GM12892 (cell line): ENCODE measurements at regions not wholly inside any gene's neighbourhood (a gene's known extent, or its start where the extent isn't known, plus 50 kb on each side); places are given as distances from the start of the nearest gene placed in this dataset.

Source experiments
- DNase-seq: peaks from one replicate; pipeline ENCODE4 v3.0.0; 2011; ENCODE audit not compliant: insufficient read length
- FAIRE-seq: peaks from 2 replicates; lab custom pipeline; 2011; peaks lifted over from hg19 to GRCh38; lab: Jason Lieb, UNC
- POLR2A ChIP-seq: IDR thresholded peaks from 2 replicates; pipeline ENCODE4 v1.6.1; 2011; ENCODE audit warnings: low read depth, low read length, control low read depth
- POLR2AphosphoS5 ChIP-seq: IDR thresholded peaks from 2 replicates; pipeline ENCODE4 v1.6.1; 2011; ENCODE audit warnings: low read depth, low read length, control low read depth
- TAF1 ChIP-seq: IDR thresholded peaks from 2 replicates; pipeline ENCODE4 v1.6.1; 2011; ENCODE audit warnings: low read depth, mild to moderate bottlenecking, control low read depth, low read length, borderline replicate concordance

- no peak for TF ChIP-seq POLR2A
- TF ChIP-seq TAF1 = no peak
- TF ChIP-seq POLR2AphosphoS5 = no peak
- FAIRE-seq (no peak), DNase-seq (no peak)
These were observed 217.3 kb upstream of the CRY1 start for GRCh38 chr12:107310621-107311020.

DNA sequence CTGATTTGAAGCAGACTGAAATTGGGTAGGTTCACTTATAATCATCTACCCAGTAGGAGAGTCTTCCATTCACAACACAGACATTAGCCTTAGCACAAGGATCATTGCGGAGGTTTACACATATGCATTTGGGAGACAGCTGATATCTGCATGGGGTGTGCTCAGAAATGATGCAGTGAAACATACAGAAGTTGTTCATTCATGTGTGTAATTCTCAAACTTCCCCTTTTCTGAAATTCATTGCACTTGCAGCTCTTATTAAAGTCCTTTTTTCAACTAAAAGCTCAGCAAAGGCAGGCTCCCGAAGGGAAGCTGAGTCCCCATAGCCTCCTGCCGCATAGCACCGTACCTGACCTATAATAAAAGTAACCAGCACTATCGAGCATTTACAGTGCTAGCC, 218.3 kb upstream of the CRY1 start:
- no peak for FAIRE-seq
- TF ChIP-seq POLR2A (no peak), TAF1 (no peak), POLR2AphosphoS5 (no peak)
- DNase-seq = no peak

DNA sequence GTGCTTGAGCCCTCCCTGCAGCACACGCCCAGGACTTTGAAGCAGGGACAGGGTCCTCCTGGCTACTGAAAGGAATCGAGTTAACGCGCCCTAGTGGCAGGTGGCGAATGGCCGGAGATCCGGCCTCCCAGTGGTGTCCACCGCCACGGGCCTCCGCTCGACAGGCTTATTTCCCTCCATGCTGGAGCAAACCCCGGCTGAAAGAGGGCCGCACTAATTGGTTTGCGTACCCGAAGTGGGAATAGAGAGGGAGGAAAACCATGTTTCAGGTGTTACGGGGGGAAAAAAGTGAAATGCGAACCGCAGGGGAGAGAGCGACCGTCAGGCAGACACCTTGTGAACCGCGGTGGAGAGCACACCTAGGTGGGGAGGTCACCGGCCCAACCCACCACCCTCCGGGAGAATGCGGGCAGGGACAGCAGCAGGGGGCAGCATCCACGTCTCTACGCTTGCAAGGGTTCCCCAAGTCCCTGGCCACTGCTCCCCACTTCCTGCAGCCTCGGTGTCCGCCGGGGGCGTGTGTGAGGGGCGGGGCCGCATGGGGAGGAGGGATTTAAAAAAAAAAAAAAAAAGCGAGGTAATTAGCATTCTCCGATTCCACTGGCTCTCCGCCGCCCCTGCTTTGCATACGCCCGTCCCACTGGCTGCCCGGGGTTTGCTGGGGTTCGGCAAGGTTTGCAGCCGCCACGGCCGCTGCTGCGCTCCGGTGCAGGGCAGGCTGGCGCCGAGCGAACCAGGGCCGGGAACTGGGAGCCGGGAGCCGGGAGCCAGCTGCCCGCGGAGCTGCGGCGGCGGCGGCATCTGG, 224.6 kb upstream of the CRY1 start:
- no peak for TF ChIP-seq POLR2AphosphoS5
- TF ChIP-seq POLR2A = no peak
- no peak for TF ChIP-seq TAF1
- DNase-seq (no peak), FAIRE-seq (no peak)

DNA sequence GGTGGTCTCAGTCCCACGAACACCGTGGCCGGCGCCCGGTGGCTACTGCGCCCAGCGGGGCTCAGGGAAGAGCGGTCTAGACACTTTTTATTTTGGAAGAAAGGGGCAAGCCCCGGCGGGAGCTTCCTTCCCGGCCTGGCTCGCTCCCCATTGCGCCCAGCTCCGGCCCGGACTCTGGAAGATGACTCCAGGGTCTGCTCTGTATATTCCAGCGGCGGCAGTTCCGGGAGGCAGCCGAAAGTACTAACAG, 225.1 kb upstream of the CRY1 start:
- no peak for FAIRE-seq
- no peak for DNase-seq
- TF ChIP-seq POLR2AphosphoS5 (no peak), TAF1 (no peak), POLR2A (no peak)

GRCh38 chr12:107318806-107319532, 225.6 kb upstream of the CRY1 start:
- DNase-seq (no peak), FAIRE-seq (no peak)

DNA sequence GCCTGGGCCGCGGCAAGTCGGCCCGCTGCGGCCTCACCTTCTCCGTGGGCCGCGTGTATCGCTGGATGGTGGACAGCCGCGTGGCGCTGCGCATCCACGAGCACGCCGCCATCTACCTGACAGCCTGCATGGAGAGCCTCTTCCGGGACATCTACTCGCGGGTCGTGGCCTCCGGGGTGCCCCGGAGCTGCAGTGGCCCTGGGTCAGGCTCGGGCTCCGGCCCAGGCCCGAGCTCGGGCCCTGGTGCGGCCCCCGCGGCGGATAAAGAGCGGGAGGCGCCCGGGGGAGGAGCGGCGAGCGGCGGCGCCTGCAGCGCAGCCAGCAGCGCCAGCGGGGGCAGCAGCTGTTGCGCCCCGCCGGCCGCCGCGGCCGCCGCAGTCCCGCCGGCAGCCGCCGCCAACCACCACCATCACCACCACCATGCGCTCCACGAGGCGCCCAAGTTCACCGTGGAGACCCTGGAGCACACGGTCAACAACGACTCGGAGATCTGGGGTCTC, 226.2 kb upstream of the CRY1 start:
- TF ChIP-seq POLR2A (no peak), TAF1 (no peak), POLR2AphosphoS5 (no peak)
- DNase-seq (no peak), FAIRE-seq (no peak)

More at GRCh38 chr12:107318806-107319532, 225.6 kb upstream of the CRY1 start:
- TF ChIP-seq POLR2A (no peak), TAF1 (no peak), POLR2AphosphoS5 (no peak)

DNA sequence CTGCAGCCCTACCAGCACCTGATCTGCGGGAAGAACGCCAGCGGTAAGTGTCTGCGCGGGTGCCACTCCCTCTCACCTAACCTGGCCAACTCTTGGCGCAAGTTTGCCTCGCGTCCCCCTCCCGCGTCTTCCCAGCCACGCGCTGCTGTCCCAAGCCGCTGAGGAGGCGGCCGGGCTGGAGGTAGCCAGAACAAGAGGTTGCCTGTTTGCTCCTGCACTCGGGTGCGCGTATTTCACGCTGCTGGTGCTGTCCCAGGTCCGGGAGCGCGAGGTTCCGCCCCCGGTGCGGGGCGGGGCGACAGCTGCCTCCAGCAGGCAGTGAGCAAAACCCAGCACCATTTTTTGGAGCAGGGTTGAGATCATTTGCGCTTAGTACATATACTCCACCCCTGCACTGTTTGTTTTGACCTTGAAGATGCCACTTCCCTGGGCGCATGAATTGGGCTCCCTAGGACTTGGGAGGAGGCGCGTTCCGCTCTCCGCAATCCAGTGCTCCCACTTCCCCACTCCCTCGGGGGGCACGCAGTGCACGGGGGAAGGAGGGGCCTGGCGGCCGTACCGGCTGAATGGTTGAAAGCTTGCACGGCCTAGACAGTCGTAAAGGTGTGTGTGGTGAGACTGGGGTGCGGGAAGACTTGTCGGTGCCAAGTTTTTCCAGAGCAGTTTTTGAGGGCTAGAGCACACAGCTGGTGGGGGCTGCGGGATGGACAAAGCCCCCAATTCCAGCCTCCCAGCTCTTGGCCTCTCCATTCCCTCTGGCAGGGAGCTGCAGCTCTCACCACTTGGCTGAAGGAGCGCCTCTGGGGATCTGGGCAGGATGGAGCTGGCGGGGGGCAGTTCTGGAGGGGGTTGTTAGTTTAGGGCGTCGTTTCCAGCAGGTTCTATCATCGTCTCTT, 226.9 kb upstream of the CRY1 start:
- DNase-seq = no peak
- TF ChIP-seq TAF1 = no peak
- no peak for TF ChIP-seq POLR2A
- TF ChIP-seq POLR2AphosphoS5 = no peak
- FAIRE-seq = no peak

DNA sequence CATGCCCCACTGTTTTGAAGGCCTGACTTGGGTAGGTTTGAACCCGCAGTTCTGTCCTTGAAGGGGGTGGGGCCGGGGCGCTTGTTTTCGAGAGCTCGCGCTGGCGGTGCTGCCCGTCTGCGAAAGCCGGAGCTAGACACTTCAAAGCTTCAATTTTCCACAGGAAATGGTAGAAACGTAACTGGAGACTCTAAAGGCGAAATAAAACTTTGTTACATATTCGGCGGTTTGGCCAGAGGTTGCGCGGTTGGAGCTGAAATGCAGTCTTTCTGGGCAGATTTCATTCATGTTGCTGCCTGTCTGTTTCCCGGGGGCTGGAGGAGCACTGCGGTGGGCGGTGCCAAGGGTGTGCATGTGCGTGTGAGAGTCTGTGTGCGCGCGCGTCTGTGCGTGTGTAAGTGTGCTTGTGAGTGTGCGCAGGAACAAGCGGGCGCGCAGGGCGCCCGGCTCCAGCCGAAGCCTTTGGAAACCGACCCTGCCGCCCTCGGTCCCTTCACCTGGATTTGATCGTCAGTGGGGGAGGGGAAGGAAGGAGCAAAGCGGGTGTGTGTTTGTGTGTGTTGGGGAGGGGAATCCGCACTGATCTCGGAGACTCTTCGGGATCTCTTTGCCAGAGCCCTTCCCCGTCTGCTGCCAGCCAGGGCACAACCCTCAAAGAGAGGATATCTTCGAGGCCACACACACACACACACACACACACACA, 227.7 kb upstream of the CRY1 start:
- FAIRE-seq = no peak
- DNase-seq = no peak
- TF ChIP-seq POLR2AphosphoS5 = no peak
- TF ChIP-seq POLR2A = no peak
- TF ChIP-seq TAF1 = no peak

- no peak for FAIRE-seq
- DNase-seq = no peak
- no peak for TF ChIP-seq POLR2AphosphoS5
- TF ChIP-seq POLR2A = no peak
- no peak for TF ChIP-seq TAF1
These were observed 228.7 kb upstream of the CRY1 start for GRCh38 chr12:107322063-107322462.

- no peak for FAIRE-seq
- TF ChIP-seq POLR2A (no peak), TAF1 (no peak), POLR2AphosphoS5 (no peak)
- DNase-seq = no peak
These were observed 231.8 kb upstream of the CRY1 start for GRCh38 chr12:107325075-107325608.

- TF ChIP-seq POLR2AphosphoS5 (no peak), TAF1 (no peak), POLR2A (no peak)
- DNase-seq (no peak), FAIRE-seq (no peak)
These were observed 232.9 kb upstream of the CRY1 start for GRCh38 chr12:107326237-107326636.
